GM19452 (cell line): ENCODE measurements at regions not wholly inside any gene's neighbourhood (a gene's known extent, or its start where the extent isn't known, plus 50 kb on each side); places are given as distances from the start of the nearest gene placed in this dataset.
"Not testable (repeated sequence)": the region's sequence is repeated elsewhere in the genome, so short reads cannot be mapped to it uniquely, and the experiment has no call there.

ENCODE experiments used
- ATAC-seq: cut with Tn5 transposase; IDR thresholded peaks from one replicate; pipeline ENCODE4 v1.9.1; 2021; ENCODE audit not compliant: unreplicated experiment

DNA sequence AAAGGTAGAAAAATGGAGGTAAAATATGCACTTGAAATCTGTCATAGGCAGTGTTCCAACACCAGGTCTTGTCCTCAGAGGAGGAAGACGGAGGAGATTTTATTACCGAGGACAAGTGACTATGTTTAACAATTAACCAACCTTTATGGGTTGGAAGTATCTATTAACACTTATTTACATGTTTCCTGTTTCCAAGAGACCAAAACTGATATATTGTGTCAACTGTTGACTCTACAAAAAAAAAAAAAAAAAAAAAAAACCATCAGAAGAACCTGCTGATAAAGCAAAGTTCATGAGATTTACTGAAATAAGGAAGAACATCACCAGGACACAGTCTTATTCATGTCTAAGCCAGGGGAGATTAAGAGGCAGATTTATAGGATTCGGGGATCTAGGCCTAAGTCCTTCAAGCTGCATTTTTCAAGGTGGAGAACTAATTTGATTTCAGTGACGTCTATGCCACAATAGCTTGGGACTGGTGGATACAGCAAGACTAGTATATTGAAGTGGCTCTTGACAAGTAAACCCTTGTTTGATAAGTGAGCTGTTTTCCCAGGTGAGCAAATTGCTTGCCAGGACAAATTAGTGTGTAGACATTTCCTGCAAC is 126.6 kb upstream of the NAA20 start:
- no peak for ATAC-seq

DNA sequence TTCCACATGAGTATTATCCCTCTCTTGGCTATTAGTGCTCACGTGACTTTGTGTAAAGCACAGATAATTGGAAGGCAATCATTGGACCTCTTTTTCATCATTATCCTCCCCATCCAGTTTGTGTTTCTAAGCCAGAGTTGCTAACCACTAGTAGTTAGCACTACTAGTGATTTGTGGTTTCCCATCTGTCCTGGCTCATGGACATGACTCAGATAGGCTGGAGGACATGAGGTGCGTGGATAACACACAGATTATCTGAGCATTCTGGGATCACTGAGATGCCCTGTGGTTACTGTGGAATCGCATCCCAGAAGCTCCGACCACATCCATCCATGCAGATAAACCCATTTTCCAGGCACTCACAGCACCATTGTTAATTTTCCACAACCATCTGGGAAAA is 123.8 kb upstream of the NAA20 start:
- ATAC-seq = no peak

DNA sequence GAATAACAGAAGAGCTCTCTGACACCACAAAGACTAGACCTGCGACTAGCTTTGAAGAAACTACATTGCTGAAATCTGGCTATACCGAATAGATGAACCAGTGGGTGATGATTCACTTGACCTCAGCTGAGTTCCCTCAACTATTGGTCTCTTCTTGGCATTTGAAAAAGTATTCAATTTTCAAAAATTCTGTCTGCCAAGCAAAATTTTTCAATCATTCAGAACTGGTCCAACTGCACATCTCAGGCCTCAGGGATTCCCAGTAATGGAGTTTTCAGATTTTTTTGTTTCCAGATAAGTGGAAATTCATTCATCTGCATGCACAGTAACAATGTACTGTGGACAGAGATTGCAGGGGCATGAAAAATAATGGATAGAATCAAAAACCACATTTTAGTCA is 121.4 kb upstream of the NAA20 start:
- no peak for ATAC-seq

DNA sequence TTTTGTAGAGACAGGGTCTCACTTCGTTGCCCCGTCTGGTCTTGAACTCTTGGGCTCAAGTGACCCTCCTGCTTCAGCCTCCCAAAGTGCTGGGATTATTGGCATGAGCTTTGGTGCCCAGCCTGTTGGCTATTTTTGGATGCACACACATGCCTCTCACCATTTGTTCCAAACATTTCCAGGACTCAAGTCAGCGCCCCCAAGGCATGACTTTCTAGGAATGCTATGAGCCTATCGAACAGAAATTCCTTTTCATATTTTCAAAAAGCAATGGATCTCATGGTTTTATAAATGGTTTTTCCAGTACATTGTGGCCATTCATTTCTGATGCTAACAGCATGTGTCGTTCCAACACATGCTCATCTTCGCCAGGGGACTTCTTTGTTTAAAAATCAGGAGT is 119.3 kb upstream of the NAA20 start:
- no peak for ATAC-seq

DNA sequence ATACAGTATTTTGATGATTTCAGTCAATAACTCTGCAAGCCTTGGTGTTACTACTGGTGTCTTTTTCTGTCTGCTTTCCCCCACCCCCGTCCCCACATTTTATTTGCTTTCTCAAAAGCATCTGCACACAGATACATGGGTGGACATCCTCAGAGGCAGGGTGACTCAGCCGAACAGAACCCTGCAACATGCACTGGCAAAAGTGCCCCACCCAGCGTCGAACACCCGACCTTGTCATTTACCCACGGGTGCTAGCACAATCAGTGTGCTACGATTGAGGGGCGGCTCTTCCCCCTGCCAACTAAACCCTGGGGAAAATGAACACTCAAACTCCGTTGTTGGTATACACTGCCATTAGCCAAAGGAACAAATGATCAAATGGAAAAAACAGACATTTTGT is 115.9 kb upstream of the NAA20 start:
- ATAC-seq = no peak

DNA sequence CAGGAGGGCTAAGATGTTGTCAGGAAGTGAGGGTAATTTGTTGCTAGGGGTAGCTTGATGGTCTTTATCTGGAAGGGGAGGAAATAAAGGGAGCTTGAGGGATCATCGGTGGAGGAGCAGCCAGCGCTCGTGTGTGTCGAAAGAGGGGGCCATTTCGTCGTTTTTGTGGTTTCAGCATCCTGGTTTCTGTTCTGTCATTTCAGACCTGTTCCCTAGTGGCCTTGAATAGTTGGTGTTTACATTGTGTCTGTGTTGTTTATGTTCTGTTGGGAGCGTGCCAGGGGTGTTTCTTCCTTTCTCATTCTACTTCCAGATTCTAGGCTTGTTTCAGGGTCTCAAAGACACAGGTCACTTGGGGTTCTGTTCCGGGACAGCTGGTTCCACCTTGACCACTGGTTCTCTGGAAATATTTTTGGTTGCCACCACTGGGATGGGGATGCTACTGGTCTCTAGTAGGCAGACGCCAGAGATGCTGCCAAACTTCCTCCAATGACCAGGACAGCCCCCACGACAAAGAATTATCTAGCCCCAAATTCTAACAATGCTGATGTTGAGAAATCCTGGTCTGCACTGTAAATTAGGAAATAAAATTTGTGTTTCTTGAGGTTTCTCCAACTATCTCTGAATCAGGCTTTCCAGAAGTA is 113.9 kb upstream of the NAA20 start:
- no peak for ATAC-seq

DNA sequence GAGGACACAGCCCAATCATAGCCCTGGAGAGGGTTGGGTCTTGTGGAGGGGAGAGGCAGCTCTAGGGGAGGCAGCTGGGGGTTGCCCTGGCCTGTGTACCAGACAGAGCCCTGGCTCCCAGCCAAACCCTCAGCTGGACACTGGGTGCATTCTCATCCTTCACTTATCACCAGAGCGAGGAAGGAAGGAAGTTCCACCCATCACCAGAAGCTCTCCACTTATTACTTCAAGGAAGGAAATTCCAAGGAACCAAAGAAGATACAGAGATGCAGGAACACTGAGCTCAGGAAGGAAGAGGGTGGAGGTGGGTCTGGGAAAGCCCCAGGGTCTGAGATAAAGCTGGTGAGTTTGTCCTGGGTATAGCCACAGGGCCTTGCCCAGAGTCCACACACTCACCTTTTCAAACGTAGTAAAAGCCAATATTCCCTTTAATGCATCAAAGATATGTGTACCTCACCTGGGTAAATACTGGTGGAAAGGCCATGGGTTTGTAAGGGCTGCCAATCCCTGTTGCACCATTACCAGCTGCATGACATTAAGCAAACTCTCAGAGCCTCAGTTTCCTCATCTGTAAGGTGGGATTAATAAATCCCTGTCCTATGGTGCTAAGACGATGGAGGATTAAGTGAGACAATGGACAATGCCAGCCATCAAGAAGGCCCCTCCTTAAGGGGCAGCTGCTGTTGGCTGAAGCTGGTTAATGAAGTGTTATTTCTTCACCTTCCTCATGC is 109.7 kb upstream of the NAA20 start:
- no peak for ATAC-seq

DNA sequence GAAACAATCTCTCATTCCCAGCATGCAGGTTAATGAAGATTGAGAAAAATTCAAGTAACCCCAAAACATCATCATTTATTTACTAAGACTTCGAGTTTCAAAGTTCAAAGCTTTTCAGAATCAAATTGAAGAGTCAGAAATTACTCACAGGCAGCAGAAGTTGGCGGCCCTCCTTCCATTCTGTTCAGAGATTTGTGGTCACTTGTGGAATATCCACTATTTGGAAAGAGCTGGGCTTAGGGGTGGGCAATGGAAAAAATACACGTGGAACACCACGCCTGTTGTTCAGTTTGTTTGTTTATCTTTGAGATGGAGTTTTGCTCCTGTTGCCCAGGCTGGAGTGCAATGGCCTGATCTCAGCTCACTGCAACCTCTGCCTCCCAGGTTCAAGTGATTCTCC is 108.6 kb upstream of the NAA20 start:
- no peak for ATAC-seq

DNA sequence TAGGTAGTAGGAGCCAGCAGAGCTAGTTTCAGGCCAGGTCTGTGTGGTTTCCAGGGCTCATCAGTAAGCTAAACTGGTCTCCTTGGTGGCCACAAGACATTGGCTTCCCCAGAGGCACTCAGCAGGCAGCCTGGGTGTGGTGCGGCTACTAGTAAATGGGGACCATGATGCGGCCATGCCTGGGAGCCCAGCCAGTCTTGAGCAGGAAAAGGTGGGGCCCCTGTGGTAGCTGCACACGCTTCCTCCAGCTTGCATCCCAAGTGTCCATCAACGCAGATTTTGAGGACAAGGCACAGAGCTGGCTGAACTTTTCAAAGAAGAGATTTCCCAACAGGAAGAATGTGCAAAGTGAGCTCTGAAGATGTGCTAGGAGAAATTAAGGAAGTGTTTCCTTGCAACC is 107.4 kb upstream of the NAA20 start:
- ATAC-seq = no peak

DNA sequence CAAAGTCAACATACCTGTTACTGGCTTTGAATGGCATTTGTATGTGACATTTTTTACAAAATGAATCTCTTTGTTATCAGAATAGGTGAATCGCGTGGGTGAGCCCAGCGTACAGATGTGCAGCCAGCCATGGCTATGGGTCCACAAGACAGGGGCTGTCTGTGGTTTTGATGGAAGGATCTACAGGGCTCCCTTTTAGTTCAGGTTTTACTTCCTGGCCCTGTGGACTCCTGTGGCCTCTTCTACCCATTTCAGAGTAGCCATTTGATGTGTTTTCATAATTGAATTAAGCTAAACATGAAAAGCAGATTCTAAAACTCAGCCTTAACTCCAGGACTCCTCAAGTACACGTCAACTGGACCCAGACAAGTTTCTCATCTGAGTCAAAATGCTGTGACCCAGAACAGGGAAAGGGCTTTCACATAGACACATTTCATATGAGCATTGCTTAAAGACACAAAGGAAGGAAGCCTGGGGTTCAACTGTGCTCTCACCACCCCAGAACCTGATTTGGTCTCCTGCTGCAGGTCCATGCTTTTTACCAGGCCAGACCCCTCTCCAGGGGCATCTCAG is 105.3 kb upstream of the NAA20 start:
- ATAC-seq = no peak

DNA sequence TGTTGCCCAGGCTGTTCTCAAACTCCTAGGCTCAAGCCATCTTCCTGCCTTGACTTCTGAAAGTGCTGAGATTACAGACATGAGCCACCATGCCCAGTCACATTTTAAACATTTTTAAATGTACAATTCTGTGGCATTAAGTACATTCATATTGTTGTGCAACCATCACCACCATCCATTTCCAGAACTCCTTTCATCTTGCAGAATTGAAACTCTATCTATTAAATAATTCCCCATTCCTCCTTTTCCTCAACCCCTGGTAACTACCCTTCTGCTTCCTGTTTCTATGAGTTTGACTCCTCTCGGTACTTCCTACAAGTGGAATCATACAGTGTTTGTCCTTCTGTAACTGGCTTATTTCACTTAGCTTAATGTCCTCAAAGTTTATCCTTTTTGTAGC is 103.8 kb upstream of the NAA20 start:
- no peak for ATAC-seq

DNA sequence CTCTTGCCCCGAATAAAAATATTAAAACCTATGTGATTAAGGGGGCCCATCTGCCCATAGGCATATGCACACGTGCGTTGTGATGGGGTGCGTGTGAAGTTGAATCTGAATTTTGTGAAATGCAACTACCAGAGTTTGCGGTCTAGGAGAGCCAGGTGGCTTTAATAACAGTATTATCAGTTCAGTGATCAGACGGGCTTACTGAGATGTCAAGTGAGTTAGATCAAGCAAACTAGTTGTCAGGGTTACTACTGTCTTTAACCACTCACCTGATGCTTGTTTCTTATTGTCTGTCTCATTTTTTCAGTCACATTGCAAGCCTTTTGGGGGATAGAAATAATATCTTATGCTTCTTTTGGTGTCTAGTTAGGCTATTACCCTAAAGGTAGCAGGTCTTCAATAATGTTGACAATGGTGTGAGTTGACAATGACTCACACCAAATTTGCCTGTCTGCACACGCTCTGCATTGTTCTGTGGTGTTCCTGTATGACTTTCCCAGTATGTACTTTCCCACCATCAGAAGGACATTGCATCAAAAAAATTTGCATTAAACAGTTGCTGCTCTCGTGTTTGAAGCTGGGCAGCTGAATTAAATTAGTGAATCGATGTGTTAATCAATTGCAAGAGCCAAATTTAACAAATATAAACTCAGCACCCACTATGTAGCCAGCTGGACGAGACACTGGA is 103.1 kb upstream of the NAA20 start:
- ATAC-seq = no peak

DNA sequence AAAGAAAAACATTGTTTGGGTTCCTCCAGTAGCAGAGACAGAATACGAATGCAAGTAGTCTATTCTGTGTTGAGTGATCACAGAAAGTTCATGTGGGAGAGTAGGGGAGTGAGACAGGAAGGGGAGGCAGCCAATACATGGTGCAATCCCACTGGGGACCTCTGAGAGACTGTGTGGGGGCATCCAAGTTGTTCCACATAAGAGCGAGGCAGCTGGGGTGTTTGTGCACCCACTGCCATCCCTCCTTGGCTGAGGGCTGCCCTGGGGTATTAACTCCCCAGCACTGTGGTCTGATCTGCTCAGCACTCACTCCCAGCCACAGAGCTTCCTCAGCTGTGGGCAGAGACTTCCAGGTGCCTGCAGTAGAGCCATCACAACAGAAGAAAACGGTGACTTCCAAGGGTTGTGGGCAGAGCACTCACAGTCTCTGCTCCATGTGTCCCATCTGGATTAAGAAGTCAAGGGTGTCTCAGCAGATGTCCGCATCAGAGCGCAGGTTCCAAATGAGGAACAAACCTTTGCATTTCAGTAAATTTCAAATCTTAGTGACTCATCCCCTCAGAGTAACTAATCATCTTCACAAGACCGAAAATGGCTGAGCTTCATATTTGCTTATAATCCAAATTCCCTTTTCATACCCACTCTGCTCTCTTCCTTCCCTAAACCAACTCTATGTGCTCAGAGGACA is 101.9 kb upstream of the NAA20 start:
- no peak for ATAC-seq

DNA sequence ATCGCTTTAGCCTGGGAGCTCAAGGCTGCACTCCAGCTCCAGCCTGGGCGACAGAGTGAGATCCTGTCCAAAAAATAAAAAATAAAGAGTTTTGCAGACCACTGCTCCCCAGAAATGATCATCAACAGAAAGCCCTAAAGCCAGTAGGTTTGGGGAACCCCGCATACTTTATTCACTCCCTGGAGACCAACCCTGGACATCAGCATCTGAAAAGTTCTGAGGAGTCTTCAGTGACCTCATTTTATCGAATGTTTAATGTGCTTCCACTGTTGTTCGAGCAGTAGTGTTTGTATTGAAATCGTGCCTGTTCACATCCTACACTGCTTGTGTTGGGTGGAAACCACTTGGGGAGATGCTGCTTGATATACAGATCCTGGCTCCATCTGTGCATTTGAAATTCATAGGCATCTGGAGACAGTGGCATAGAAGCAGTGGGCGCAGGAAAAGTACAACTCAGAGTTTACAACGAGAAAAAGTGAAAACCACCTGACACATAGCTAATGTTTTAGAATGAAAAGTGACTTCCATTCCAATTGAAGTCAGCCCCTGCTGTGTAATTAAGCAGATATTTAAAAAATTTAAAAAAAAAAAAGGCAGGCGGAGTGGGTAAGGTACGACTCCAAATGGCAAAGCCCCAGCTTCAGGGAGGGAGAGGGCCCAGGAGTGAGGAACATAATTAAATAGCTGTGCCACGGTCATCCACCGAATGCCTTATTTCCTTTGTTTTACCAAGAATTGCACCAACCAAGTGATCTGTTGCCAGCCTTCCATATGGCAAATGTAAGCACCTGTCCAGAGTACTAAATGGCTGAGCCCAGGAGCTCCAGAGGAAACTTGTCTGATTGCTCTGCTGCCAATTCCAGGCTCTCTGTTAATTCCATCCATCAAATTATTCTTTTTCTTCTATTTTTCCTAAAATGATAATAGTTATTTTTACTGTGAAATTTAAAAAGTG is 100.4 kb upstream of the NAA20 start:
- no peak for ATAC-seq

DNA sequence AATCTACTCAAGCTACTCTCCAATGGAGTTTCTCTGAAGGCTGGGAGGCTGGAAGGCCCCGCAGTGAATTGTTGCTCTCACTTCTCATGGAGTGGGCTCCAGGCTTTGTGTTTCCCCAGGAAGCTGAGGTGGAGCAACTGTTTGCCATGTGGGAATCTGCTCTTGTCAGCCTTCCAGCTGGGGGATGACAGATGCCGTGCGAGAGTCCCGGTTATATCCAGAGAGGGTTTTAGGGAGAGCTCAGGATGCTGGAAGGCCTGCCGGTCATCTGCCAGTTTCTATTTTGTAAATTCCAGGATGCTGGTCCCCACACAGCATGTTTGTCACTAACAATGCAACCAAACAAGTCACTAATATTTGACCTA is 98.2 kb upstream of the NAA20 start:
- ATAC-seq = no peak

DNA sequence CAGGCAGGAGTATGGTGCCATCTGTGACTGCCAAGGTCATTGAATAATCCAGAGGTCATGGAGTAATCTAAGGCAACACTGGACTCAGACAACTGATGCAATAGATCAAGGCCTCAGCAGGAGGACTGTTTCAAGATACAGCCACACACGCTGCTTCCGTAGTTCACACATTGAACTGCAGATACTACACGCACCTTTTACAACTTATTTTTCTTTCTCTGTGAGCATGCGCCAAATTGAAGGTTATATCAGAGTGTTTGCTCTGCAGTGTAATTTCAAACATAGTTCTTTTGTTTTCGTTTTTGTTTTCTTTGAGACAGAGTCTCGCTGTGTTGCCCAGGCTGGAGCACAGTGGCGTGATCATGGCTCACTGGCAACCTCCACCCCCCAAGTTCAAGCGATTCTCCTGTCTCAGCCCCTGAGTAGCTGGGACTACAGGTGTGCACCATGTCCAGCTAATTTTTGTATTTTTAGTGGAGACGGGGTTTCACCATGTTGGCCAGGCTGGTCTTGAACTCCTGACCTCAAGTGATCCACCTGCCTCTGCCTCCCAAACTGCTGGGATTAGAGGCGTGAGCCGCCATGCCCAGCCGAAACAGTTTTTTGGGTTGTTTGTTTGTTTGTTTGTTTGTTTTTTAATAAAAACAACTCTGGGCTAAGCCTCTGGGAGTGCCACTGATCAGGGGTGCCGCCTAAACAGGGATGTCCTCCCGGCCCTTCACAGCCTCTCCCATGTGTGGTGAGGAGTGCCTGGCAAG is 96.6 kb upstream of the NAA20 start:
- no peak for ATAC-seq

DNA sequence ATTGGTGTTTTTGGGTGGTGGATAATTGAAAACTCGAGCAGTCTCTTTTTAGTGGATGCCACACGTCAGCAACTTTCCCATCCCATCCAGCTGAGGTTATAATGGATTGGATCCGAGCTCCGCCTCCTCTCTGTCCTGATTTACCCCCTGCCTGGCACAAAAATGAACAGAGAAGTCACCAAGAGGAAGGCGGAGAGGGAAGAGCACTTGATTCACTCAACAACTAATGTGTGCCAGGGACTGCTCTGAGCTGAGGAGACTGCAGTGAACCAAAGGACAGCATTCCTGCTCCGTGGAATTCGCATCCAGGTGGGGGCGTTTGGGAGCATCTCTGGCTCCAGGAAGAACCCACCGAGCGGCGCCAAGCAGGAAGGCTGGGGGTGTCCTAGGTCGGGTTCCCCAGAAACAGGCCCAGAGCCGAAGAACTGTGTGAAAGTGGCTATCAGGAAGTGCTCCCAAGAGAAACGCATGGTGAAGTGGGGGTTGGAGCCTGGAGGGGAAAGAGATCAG is 95.8 kb upstream of the NAA20 start:
- ATAC-seq = no peak

DNA sequence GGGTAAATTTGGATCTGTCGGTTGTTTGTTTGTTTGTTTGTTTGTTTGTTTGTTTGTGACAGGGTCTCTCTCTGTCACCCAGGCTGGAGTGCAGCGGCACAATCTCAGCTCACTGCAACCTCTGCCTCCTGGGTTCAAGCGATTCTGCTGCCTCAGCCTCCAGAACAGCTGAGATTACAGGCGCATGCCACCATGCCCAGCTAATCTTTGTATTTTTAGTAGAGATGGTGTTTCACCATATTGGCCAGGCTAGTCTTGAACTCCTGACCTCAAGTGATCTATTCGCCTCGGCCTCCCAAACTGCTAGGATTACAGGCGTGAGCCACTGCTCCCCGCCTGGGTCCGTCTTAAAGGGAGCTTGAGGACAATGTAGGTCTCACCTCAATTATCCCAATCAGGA is 95.3 kb upstream of the NAA20 start:
- ATAC-seq = not testable (repeated sequence)

DNA sequence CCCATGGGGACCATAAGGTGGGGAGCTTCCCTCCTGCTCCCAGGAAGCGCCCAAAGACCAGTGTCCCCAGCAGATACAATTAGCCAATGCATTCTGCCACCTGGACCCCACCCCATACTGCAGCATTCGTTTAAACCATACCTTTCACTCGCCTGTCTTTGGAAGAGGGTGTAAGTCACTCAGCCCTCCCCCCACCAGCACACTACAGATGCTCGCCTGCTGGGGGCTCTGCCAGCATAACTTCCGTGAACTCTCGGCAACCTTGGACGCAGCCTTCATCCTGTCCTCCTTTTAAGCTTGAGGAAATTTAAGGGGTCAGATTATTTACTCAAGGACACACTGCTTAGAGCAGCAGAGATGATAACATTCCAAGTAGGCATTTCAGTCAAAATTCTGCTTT is 94.4 kb upstream of the NAA20 start:
- ATAC-seq = no peak
